ENCODE measurements at regions not wholly inside any gene's neighbourhood (a gene's known extent, or its start where the extent isn't known, plus 50 kb on each side); places are given as distances from the start of the nearest gene placed in this dataset.
A peak's percentile ranks its signal among the peaks of the same experiment; 100 is the strongest.

GRCh38 chr3:124553178-124553577 lies 177.1 kb upstream of the UMPS start:
- TF ChIP-seq CTCF (IDR thresholded peaks at IDR 0.05; ENCODE audit: low read depth, low read length, missing control alignments) = no peak
- DNase-seq (ENCODE audit: low read depth) = no peak
- H3K4me3 ChIP-seq (ENCODE audit: low read depth, low read length) = no peak overlapping the region

GRCh38 chr3:124556636-124557035 lies 173.6 kb upstream of the UMPS start:
- no peak for DNase-seq (ENCODE audit: low read depth)
- no peak overlapping the region for H3K4me3 ChIP-seq (ENCODE audit: low read depth, low read length)
- no peak for TF ChIP-seq CTCF (IDR thresholded peaks at IDR 0.05; ENCODE audit: low read depth, low read length, missing control alignments)

- no peak for DNase-seq (ENCODE audit: low read depth)
- no peak for TF ChIP-seq CTCF (IDR thresholded peaks at IDR 0.05; ENCODE audit: low read depth, low read length, missing control alignments)
- no peak overlapping the region for H3K4me3 ChIP-seq (ENCODE audit: low read depth, low read length)
Observed at GRCh38 chr3:124557433-124558232, 172.6 kb upstream of the UMPS start.

- H3K4me3 ChIP-seq (ENCODE audit: low read depth, low read length) = no peak overlapping the region
- no peak for TF ChIP-seq CTCF (IDR thresholded peaks at IDR 0.05; ENCODE audit: low read depth, low read length, missing control alignments)
- DNase-seq (ENCODE audit: low read depth) = no peak
Observed at GRCh38 chr3:124558991-124559845, 171.0 kb upstream of the UMPS start.

- no peak overlapping the region for H3K4me3 ChIP-seq (ENCODE audit: low read depth, low read length)
- TF ChIP-seq CTCF (IDR thresholded peaks at IDR 0.05; ENCODE audit: low read depth, low read length, missing control alignments) = peak; percentile 94
- peak; percentile 27 for DNase-seq (ENCODE audit: low read depth)
Observed at GRCh38 chr3:124559846-124560574, 170.2 kb upstream of the UMPS start.

GRCh38 chr3:124560666-124561215 lies 169.5 kb upstream of the UMPS start:
- no peak for TF ChIP-seq CTCF (IDR thresholded peaks at IDR 0.05; ENCODE audit: low read depth, low read length, missing control alignments)
- no peak overlapping the region for H3K4me3 ChIP-seq (ENCODE audit: low read depth, low read length)
- DNase-seq (ENCODE audit: low read depth) = no peak

Data from GM12864 (cell line).